ENCODE measurements at regions not wholly inside any gene's neighbourhood (a gene's known extent, or its start where the extent isn't known, plus 50 kb on each side); places are given as distances from the start of the nearest gene placed in this dataset.

- DNase-seq, result no peak
Measured at GRCh38 chr14:49221316-49221715, 364.9 kb downstream of the RPS29 start.

- no peak for DNase-seq
Measured at GRCh38 chr14:49220492-49220891, 365.7 kb downstream of the RPS29 start.

- DNase-seq, result no peak
Measured at GRCh38 chr14:49218436-49219092, 367.6 kb downstream of the RPS29 start.

GRCh38 chr14:49212721-49213120 is 373.5 kb downstream of the RPS29 start:
- no peak for DNase-seq

- no peak for DNase-seq
Measured at GRCh38 chr14:49209416-49209815, 376.8 kb downstream of the RPS29 start.

DNA sequence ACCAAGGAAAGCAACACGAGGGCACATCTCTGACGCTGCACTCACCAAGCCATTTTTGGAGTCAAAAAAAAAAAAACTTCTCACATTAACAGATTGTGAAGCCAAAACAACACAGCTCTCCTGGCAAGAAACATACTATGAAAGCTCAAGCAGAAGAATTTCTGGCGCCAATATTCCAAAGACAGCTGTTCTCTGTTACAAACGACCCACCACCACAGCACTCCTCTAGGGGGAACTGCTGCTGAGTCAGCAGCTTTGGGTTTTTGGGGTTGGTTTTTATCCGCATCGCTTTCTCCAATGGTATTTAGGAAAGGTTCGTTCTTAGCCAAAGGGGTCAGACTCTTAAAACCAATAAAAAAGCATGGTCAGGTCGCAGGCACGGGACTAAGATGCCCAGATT is 379.4 kb downstream of the RPS29 start:
- DNase-seq, result no peak

- DNase-seq, result no peak
Measured at GRCh38 chr14:49203676-49204075, 382.5 kb downstream of the RPS29 start.

DNA sequence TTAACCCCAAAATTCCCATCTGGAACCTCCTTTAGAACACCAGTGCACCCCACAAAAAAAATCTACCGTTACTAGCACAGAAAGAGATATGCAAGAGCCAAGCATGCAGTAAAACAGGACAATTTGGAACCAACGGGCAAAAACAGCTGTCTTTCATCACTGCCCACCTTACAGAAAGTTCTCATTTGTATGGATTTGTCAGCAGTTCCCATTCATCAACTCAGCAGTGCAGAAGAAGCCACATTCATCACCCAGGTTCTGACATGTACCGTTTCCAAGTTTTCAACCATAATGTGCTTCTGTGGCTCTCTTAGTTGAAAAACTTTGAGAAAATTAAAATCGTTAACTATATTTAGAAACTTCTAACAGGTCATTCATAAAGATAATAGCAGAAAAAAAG is 387.0 kb downstream of the RPS29 start:
- no peak for DNase-seq

DNA sequence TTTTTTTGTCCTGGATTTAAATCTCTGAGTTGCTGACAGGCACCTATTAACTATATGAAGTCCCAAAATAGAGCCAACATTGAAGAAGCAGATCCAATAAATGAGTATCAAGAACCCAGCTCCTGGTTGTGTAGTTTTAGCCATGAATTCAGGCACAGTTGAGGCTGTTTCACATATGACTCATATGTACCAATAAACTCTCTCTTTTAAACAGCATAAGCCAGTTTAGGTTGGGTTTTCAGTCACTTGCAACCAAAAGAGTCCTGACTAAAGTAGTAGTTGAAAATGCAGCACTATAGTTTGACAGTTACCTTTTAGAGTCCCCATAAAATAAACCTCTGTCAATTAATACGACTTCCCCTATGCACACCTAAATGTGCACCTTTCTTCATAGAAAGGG is 389.9 kb downstream of the RPS29 start:
- DNase-seq, result no peak

GRCh38 chr14:49194067-49194466 is 392.1 kb downstream of the RPS29 start:
- DNase-seq, result peak; percentile 36

DNA sequence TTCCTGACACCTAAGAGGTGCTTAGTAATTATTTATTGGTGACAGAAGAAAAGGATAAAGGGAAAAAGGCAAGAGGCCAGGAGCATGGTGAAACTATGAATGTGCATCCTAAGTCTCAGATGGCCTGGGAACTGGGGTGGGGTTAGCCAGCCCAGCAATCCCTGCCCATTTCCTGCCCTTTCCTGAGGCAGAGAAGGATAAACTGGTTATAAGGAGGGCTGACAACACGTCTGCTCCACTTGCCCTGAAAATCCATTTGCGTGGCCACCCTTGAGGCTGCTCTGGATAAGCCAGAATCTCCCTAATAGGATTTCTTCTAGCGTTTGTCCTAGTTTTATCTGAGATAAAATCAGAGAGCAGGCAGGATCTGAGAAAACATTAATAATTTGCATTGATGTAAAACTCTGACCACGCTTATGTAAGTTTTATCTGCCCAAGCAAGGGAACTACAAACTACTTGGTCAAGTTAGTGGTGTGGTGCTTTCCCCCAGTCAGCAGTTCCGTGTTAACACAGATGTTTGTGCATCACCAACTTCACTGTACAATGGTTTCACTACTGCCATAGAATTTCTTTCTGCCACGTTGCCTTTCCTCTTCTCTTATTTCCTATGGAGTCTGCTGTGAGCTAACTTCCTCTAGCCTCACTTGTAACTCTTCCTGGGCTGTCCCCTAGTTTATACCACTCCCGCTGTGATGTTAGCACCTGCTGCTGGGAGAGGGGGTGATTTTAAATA is 392.7 kb downstream of the RPS29 start:
- no peak for DNase-seq

DNA sequence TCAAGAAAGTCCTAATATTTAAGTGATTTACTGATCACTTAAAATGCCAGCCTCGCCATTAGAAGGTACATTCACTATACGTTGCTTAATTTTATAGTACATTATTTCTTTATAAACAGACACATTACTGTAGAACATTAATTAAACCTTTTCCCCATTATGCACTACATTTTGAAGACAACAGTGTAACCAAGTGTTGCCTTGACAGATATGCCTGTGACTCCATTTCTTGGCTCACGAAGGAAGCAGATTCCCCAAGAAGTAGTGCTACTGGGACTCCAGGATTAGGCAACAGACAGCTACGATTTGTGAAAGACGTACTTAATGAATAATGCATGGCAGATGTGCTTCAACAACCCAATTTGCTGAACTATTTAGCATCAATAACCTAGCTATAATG is 394.8 kb downstream of the RPS29 start:
- no peak for DNase-seq

DNA sequence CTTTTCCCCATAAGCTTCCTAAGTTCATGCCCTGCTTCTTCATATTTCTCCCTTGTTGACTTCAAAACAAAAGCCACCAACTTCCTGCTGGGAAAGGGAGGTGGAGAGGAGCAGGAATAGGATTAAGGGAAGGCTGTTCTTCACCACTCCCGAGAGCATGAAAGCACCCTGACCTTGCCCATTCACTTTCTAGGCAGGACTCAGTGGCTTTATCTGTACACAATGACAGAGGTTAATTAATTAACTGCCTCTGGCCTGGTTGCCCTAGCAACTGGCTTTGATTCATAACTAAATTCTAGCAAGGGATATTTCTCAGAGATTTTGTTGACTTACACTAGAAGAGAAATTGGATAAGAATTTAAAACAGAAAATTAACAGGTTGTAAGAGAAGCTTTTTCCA is 396.8 kb downstream of the RPS29 start:
- no peak for DNase-seq

DNA sequence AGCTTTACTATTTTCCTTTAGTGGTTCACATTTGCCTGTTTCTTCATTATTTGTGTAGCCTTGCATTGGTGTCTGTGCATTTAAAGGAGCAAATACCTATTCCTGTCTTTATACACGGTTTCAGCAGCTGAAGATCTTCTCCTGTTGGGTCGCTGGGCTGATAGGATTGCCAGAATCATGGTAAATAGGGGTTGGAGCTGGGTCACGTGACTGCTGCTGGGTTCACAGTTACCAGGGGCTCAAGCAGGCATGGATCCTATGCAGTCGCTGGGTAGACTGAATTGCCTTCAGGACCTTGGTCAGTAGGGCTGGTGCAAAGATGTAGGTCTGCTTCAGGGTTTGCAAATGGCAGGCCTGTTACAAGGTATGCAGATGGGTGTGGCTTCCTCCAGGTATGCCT is 398.4 kb downstream of the RPS29 start:
- DNase-seq, result no peak

DNA sequence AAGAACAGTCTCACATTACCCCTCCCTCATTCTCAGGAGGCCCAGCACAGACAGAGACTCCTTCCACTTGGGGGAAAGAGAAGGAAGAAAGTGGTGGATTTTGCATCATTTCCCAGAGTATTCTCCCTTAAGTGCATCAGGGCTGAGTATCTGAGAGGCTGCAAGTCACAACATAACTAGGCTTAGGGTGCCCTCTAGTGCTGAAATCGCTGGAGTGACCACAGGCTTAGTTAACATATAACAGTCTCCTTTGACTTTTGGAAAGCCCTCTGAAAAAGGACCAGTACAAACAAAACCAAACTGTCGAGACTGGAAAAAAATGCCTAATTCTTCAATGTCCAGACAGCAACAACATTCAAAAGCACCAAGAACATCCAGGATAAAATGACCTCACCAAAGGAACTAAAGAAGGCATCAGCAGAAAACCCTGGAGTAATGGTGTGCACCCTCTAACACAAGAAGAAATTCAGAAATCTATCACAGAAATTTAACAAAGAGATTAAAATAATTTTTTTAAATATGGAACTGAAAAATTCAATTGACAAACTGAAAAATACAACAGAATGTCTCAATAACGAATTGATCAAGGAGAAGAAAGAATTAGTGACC is 412.3 kb downstream of the RPS29 start:
- DNase-seq, result no peak

GRCh38 chr14:49164074-49164473 is 422.1 kb downstream of the RPS29 start:
- DNase-seq, result no peak

- DNase-seq, result no peak
Measured at GRCh38 chr14:49160983-49161382, 425.2 kb downstream of the RPS29 start.

DNA sequence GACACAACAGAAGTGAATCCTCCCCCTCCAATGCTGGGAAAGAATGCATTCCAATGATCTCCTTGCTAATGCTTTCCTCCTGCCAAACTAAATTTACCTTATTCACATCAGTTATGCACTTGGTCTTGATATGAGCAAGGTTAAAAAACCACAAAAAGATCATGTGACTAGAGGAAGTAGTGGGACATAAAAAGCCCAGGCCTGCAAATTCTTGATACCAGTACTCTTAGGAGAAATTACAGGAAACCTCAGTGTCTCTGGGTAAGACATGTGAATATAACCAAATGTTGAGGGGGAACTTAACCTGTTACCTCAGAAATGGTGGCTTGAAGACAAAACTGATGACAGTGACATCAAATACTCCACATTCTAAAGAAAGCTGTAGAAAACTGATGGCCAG is 427.1 kb downstream of the RPS29 start:
- DNase-seq, result no peak

- DNase-seq, result no peak
Measured at GRCh38 chr14:49139593-49139992, 446.6 kb downstream of the RPS29 start.

- DNase-seq, result no peak
Measured at GRCh38 chr14:49134940-49135339, 451.2 kb downstream of the RPS29 start.

- DNase-seq, result no peak
Measured at GRCh38 chr14:49121246-49121645, 464.9 kb downstream of the RPS29 start.

GRCh38 chr14:49114161-49114893 is 471.9 kb downstream of the RPS29 start:
- DNase-seq, result no peak

All from occipital lobe (tissue), 1 donor.